Ovary (tissue), 3 donors: ENCODE measurements at regions not wholly inside any gene's neighbourhood (a gene's known extent, or its start where the extent isn't known, plus 50 kb on each side); places are given as distances from the start of the nearest gene placed in this dataset.

Source experiments
- CTCF ChIP-seq, 3 donors: fragments of 450-650 bp in 2 of 3; fragments of 200-600 bp in 1 of 3; IDR thresholded peaks; one replicate each; pipeline versions ENCODE4 v1.5.1 to v1.8.0; 2016 to 2022; ENCODE audit warnings: antibody characterized with exemption in 3 of 3, mild to moderate bottlenecking in 1 of 3
- POLR2A ChIP-seq: fragments of 450-650 bp; IDR thresholded peaks from one replicate; pipeline ENCODE4 v1.6.1; 2017; ENCODE audit warnings: antibody characterized with exemption, mild to moderate bottlenecking, moderate library complexity
- donor health status: DM: no; HTN: no; CAD: no.

- TF ChIP-seq CTCF (IDR thresholded peaks at IDR 0.05) (no peak), POLR2A (no peak)
These were observed 263.1 kb downstream of the ZNF536 start for GRCh38 chr19:30634996-30635975.
